Trophoblast cell (in vitro differentiated cells and primary cell): ENCODE measurements at regions not wholly inside any gene's neighbourhood (a gene's known extent, or its start where the extent isn't known, plus 50 kb on each side); places are given as distances from the start of the nearest gene placed in this dataset.

ENCODE experiments used
- DNase-seq, 2 donors: peaks; one replicate each; pipeline ENCODE4 v3.0.0-alpha.2; 2016
- H2AFZ ChIP-seq: 2 replicates; pipeline ENCODE4 v1.6.1; 2013; ENCODE audit warnings: low read length, moderate library complexity, mild to moderate bottlenecking; ENCODE audit not compliant: insufficient read depth, poor library complexity
- H2AK5ac ChIP-seq: 2 replicates; pipeline ENCODE4 v1.6.1; 2013; ENCODE audit warnings: mild to moderate bottlenecking, low read length
- H2BK120ac ChIP-seq: 2 replicates; pipeline ENCODE4 v1.6.1; 2013; ENCODE audit warnings: low read length, mild to moderate bottlenecking, moderate library complexity; ENCODE audit not compliant: insufficient read depth, poor library complexity
- H2BK12ac ChIP-seq: 2 replicates; pipeline ENCODE4 v1.6.1; 2013; ENCODE audit warnings: mild to moderate bottlenecking, low read length, moderate library complexity
- H2BK5ac ChIP-seq: 2 replicates; pipeline ENCODE4 v1.6.1; 2013; ENCODE audit warnings: low read length, low read depth, moderate library complexity, mild to moderate bottlenecking; ENCODE audit not compliant: poor library complexity
- H3K14ac ChIP-seq: 2 replicates; pipeline ENCODE4 v1.6.1; 2013; ENCODE audit warnings: mild to moderate bottlenecking, low read length
- H3K18ac ChIP-seq: 2 replicates; pipeline ENCODE4 v1.6.1; 2013; ENCODE audit warnings: mild to moderate bottlenecking, low read length
- H3K23ac ChIP-seq: 2 replicates; pipeline ENCODE4 v1.6.1; 2013; ENCODE audit warnings: low read length
- H3K27ac ChIP-seq: 2 replicates; pipeline ENCODE4 v1.5.1; 2013; ENCODE audit warnings: low read depth, mild to moderate bottlenecking, inconsistent platforms, low read length, moderate library complexity
- H3K27me3 ChIP-seq: 2 replicates; pipeline ENCODE4 v1.6.1; 2013; ENCODE audit warnings: inconsistent platforms, mild to moderate bottlenecking, low read length, moderate library complexity; ENCODE audit not compliant: insufficient read depth
- H3K36me3 ChIP-seq, 2 experiments: 1 replicate in 1 of 2; 2 replicates in 1 of 2; pipeline ENCODE4 v1.6.1; 2013; ENCODE audit warnings: low read length in 2 of 2, mild to moderate bottlenecking in 2 of 2, moderate library complexity in 1 of 2; ENCODE audit not compliant: insufficient read depth in 2 of 2, control insufficient read depth in 1 of 2
- H3K4ac ChIP-seq: 2 replicates; pipeline ENCODE4 v1.6.1; 2013; ENCODE audit warnings: low read depth, mild to moderate bottlenecking, low read length, moderate library complexity
- H3K4me1 ChIP-seq, 2 experiments: 1 replicate in 1 of 2; 2 replicates in 1 of 2; pipeline ENCODE4 v1.6.1; 2013; ENCODE audit warnings: low read length in 2 of 2, mild to moderate bottlenecking in 2 of 2, moderate library complexity in 1 of 2; ENCODE audit not compliant: insufficient read depth in 2 of 2, control insufficient read depth in 1 of 2
- H3K4me2 ChIP-seq: 2 replicates; pipeline ENCODE4 v1.6.1; 2013; ENCODE audit warnings: inconsistent platforms, mild to moderate bottlenecking, low read length, moderate library complexity
- H3K4me3 ChIP-seq: 2 replicates; pipeline ENCODE4 v1.5.1; 2013; ENCODE audit warnings: mild to moderate bottlenecking, low read depth, low read length, inconsistent platforms
- H3K79me1 ChIP-seq: one replicate; pipeline ENCODE4 v1.6.1; 2013; ENCODE audit warnings: low read length
- H3K79me2 ChIP-seq: 2 replicates; pipeline ENCODE4 v1.6.1; 2013; ENCODE audit warnings: low read length, mild to moderate bottlenecking; ENCODE audit not compliant: control insufficient read depth, insufficient read depth, poor library complexity
- H3K9ac ChIP-seq: 2 replicates; pipeline ENCODE4 v1.6.1; 2013; ENCODE audit warnings: mild to moderate bottlenecking, low read length
- H3K9me3 ChIP-seq: 2 replicates; pipeline ENCODE4 v1.6.1; 2013; ENCODE audit warnings: low read depth, mild to moderate bottlenecking, control low read depth, inconsistent platforms, low read length; ENCODE audit not compliant: insufficient read depth
- H4K12ac ChIP-seq: 2 replicates; pipeline ENCODE4 v1.6.1; 2013; ENCODE audit warnings: low read depth, mild to moderate bottlenecking, low read length, moderate library complexity
- H4K8ac ChIP-seq: 2 replicates; pipeline ENCODE4 v1.6.1; 2013; ENCODE audit warnings: low read depth, mild to moderate bottlenecking, low read length, moderate library complexity
- H4K91ac ChIP-seq: one replicate; pipeline ENCODE4 v1.6.1; 2013; ENCODE audit warnings: low read depth, mild to moderate bottlenecking, low read length, moderate library complexity
- WGBS: extraction: QIAGEN DNeasy Blood & Tissue Kit; methylation state at CpG from one replicate; pipeline ENCODE4 v1.1.7; 2013; ENCODE audit warnings: missing lambda C conversion rate; ENCODE audit not compliant: insufficient read length, insufficient coverage; ENCODE audit errors: extremely low coverage; 5-methylcytosine and 5-hydroxymethylcytosine counted together

- H2AK5ac ChIP-seq: no peak overlapping the region
- no peak overlapping the region for H3K27ac ChIP-seq
- H4K8ac ChIP-seq: no peak overlapping the region
- no peak overlapping the region for H4K12ac ChIP-seq
- no peaks in the 10 kb centered on the region for H3K79me2 ChIP-seq
- H3K14ac ChIP-seq: no peak overlapping the region
- H3K27me3 ChIP-seq: no peaks in the 10 kb centered on the region
- H2BK12ac ChIP-seq: no peak overlapping the region
- no peak overlapping the region for H2BK5ac ChIP-seq
- no peaks in the 10 kb centered on the region for H3K4me1 ChIP-seq
- no peak overlapping the region for H4K91ac ChIP-seq
- H3K36me3 ChIP-seq: no peaks in the 10 kb centered on the region
- H3K4me2 ChIP-seq: no peak overlapping the region
- no CpG with 5 or more reads among the region's 3 CpGs for WGBS
- H2BK120ac ChIP-seq: no peak overlapping the region
- no peak overlapping the region for H3K4me3 ChIP-seq
- no peak overlapping the region for H3K23ac ChIP-seq
- no peak for DNase-seq
- H3K4ac ChIP-seq: no peak overlapping the region
- H3K9ac ChIP-seq: no peak overlapping the region
- H2AFZ ChIP-seq: no peak overlapping the region
- no peak overlapping the region for H3K18ac ChIP-seq
- H3K9me3 ChIP-seq: no peaks in the 10 kb centered on the region
- H3K79me1 ChIP-seq: no peaks in the 10 kb centered on the region
Observed at GRCh38 chr11:97937501-97937900, 1083.2 kb upstream of the CNTN5 start.

- Histone ChIP-seq H3K79me1 (no peaks in the 10 kb centered on the region), H3K18ac (no peak overlapping the region), H4K8ac (no peak overlapping the region), H3K9me3 (no peaks in the 10 kb centered on the region), H4K91ac (no peak overlapping the region), H3K14ac (no peak overlapping the region), H4K12ac (no peak overlapping the region), H2BK12ac (no peak overlapping the region), H3K9ac (no peak overlapping the region), H3K4ac (no peak overlapping the region), H3K27ac (no peak overlapping the region), H2BK120ac (no peak overlapping the region), H3K79me2 (no peaks in the 10 kb centered on the region), H2AFZ (no peak overlapping the region), H3K4me2 (no peak overlapping the region), H2BK5ac (no peak overlapping the region), H3K4me1 (no peaks in the 10 kb centered on the region), H2AK5ac (no peak overlapping the region), H3K23ac (no peak overlapping the region), H3K27me3 (no peaks in the 10 kb centered on the region), H3K36me3 (no peaks in the 10 kb centered on the region), H3K4me3 (no peak overlapping the region)
- WGBS: no CpG with 5 or more reads among the region's 2 CpGs
- DNase-seq: no peak
Observed at GRCh38 chr11:97938789-97939188, 1082.0 kb upstream of the CNTN5 start.

GRCh38 chr11:97943493-97943892 is 1077.3 kb upstream of the CNTN5 start:
- Histone ChIP-seq H2AK5ac (no peak overlapping the region), H2BK12ac (no peak overlapping the region), H3K23ac (no peak overlapping the region), H3K9ac (no peak overlapping the region), H3K27me3 (no peaks in the 10 kb centered on the region), H2BK5ac (no peak overlapping the region), H3K14ac (no peak overlapping the region), H3K79me2 (no peaks in the 10 kb centered on the region), H3K18ac (no peak overlapping the region), H3K4me3 (no peak overlapping the region), H3K36me3 (no peaks in the 10 kb centered on the region), H3K4me2 (no peak overlapping the region), H3K9me3 (no peaks in the 10 kb centered on the region), H3K4ac (no peak overlapping the region), H2BK120ac (no peak overlapping the region), H4K8ac (no peak overlapping the region), H4K91ac (no peak overlapping the region), H2AFZ (no peak overlapping the region), H3K4me1 (no peaks in the 10 kb centered on the region), H3K79me1 (no peaks in the 10 kb centered on the region), H4K12ac (no peak overlapping the region), H3K27ac (no peak overlapping the region)
- no peak for DNase-seq
- no CpG with 5 or more reads among the region's 2 CpGs for WGBS

- Histone ChIP-seq H2AFZ (no peak overlapping the region), H3K14ac (no peak overlapping the region), H3K9ac (no peak overlapping the region), H3K23ac (no peak overlapping the region), H4K91ac (no peak overlapping the region), H2BK120ac (no peak overlapping the region), H2AK5ac (no peak overlapping the region), H3K27me3 (no peaks in the 10 kb centered on the region), H3K4me1 (no peaks in the 10 kb centered on the region), H3K4me2 (no peak overlapping the region), H3K79me2 (no peaks in the 10 kb centered on the region), H3K9me3 (no peaks in the 10 kb centered on the region), H3K79me1 (no peaks in the 10 kb centered on the region), H3K36me3 (no peaks in the 10 kb centered on the region), H3K27ac (no peak overlapping the region), H3K18ac (no peak overlapping the region), H3K4me3 (no peak overlapping the region), H2BK12ac (no peak overlapping the region), H2BK5ac (no peak overlapping the region), H3K4ac (no peak overlapping the region), H4K12ac (no peak overlapping the region), H4K8ac (no peak overlapping the region)
- no peak for DNase-seq
- WGBS: no CpG with 5 or more reads among the region's 1 CpG
Observed at GRCh38 chr11:97948793-97949192, 1072.0 kb upstream of the CNTN5 start.
